ENCODE measurements at regions not wholly inside any gene's neighbourhood (a gene's known extent, or its start where the extent isn't known, plus 50 kb on each side); places are given as distances from the start of the nearest gene placed in this dataset.

DNA sequence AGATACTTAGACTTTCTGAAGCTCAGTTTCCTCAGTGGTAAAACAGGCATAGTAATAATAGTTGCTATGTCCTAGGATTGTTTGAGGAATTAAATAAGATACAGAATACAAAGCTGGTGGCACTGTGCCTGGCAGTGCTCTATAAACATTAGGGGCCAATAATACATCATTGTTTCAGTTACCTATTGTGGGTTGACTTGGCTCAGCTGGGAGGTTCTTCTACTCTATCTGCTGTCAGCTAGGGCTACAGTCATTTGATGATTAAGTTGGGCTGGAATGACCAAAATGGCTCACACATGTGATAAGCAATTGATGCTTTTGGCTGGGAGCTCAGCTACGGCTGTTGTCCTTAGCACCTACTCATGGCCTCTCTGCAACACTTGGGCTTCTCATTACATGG is 121.2 kb upstream of the USP9X start:
- H3K27ac ChIP-seq, result no peak overlapping the region
- no peaks in the 10 kb centered on the region for H3K4me1 ChIP-seq
- 80 to 100% (median 96%) methylated on average over 1 of the region's 1 CpG for WGBS, 5 donors
- no peak for TF ChIP-seq POLR2A (IDR thresholded peaks at IDR 0.05)
- TF ChIP-seq POLR2AphosphoS5 (IDR thresholded peaks at IDR 0.05), result no peak
- TF ChIP-seq, protein P1, sequence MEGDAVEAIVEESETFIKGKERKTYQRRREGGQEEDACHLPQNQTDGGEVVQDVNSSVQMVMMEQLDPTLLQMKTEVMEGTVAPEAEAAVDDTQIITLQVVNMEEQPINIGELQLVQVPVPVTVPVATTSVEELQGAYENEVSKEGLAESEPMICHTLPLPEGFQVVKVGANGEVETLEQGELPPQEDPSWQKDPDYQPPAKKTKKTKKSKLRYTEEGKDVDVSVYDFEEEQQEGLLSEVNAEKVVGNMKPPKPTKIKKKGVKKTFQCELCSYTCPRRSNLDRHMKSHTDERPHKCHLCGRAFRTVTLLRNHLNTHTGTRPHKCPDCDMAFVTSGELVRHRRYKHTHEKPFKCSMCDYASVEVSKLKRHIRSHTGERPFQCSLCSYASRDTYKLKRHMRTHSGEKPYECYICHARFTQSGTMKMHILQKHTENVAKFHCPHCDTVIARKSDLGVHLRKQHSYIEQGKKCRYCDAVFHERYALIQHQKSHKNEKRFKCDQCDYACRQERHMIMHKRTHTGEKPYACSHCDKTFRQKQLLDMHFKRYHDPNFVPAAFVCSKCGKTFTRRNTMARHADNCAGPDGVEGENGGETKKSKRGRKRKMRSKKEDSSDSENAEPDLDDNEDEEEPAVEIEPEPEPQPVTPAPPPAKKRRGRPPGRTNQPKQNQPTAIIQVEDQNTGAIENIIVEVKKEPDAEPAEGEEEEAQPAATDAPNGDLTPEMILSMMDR (IDR thresholded peaks at IDR 0.05), result no peak
- TF ChIP-seq EP300 (IDR thresholded peaks at IDR 0.05), result no peak
- DNase-seq, result no peak
- no peak overlapping the region for H3K4me3 ChIP-seq
- H3K9me3 ChIP-seq, result peaks cover 0 to 12% (median 6%) of the 10 kb centered on the region in 4 donors
- intact Hi-C loops (cut with DNase I; ENCODE audit: low total_unique reads), result no loop called here
- no peaks in the 10 kb centered on the region for H3K27me3 ChIP-seq
- no peaks in the 10 kb centered on the region for H3K36me3 ChIP-seq

DNA sequence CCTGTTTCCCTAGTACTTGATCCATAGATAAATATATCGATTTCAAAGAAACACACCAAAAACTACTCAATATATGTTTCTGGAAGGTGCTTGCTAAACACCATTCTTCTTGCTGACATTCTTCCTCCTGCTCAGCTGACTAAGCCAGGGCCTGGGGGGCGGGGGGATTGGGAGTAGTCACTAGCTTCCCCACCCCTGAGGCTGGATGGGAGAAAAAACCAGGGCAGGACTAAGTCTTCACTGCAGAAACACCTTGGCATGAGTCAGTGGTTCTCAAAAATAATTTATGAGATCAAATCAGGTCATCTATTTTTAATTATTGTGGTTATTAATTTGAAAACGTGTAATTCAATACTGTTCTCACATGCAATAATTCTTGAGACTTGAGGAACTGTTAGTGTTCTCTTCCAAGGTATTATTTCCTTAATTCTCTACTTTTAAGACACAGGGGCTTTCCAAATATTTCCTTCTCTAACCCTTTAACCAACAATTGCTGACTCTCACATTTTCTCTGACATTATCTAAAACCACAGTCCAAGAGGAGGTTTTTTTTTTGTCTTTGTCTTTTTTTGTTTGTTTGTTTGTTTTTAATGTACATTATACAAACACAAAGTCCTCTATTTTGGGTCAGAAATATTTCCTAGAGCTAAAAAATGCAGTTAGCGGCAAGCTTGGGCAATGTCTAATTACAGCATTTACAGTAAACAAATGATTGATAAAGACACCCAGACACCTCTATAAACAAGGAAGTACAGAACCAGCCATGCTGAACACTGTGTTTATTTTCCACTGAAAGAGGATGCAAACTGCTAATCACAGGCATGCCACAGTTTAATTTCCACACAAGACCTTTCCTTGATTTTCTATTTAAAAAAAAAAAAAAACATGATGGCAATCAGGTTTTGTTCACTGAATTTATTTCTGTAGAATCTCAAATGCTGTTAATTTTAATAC is 120.3 kb upstream of the USP9X start:
- no peaks in the 10 kb centered on the region for H3K27me3 ChIP-seq
- TF ChIP-seq, protein P1 (IDR thresholded peaks at IDR 0.05), result no peak
- TF ChIP-seq POLR2AphosphoS5 (IDR thresholded peaks at IDR 0.05), result no peak
- TF ChIP-seq POLR2A (IDR thresholded peaks at IDR 0.05), result no peak
- no peak for TF ChIP-seq EP300 (IDR thresholded peaks at IDR 0.05)
- H3K36me3 ChIP-seq, result no peaks in the 10 kb centered on the region
- intact Hi-C loops (cut with DNase I; ENCODE audit: low total_unique reads), result no loop called here
- H3K4me1 ChIP-seq, result no peaks in the 10 kb centered on the region
- no peak for DNase-seq
- 53 to 63% (median 55%) methylated on average over 4 of the region's 4 CpGs for WGBS, 5 donors
- H3K9me3 ChIP-seq, result peaks cover 0 to 12% (median 6%) of the 10 kb centered on the region in 4 donors
- H3K27ac ChIP-seq, result peak overlapping the region in 1 of 5 donors; percentile 5
- no peak overlapping the region for H3K4me3 ChIP-seq

DNA sequence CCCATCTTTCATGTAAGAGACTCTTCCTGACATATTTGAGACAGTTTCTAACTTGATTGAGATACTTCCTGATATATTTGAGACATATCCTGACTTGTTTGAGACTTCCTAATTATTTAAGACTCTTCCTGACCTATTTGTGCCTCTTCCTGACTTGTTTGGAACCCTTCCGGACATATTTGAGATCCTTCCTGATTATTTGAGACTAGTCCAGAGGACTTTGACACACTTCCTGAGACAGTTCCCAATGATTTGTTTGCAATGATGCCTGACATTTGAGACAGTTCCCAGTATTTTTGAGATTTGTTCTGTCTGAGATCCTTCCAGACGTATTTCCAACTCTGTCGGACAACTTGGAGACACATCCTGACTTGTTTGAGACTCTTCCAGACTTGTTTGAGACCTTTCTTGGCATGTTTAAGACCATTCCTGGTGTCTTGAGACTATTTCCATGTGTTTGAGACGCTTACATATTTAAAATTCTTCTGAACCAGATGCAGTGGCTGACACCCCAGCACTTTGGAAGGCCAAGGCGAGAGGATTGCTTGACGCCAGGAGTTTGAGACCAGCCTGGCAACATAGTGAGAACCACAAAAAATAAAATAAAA is 118.9 kb upstream of the USP9X start:
- peaks cover 0 to 12% (median 6%) of the 10 kb centered on the region in 4 donors for H3K9me3 ChIP-seq
- no peaks in the 10 kb centered on the region for H3K36me3 ChIP-seq
- intact Hi-C loops (cut with DNase I; ENCODE audit: low total_unique reads), result no loop called here
- no peaks in the 10 kb centered on the region for H3K27me3 ChIP-seq
- peak overlapping the region in 1 of 5 donors; percentile 5 for H3K27ac ChIP-seq
- WGBS, 5 donors, result 61 to 84% (median 80%) methylated on average over 6 of the region's 6 CpGs
- no peak for DNase-seq
- TF ChIP-seq, protein P1 (IDR thresholded peaks at IDR 0.05), result no peak
- TF ChIP-seq POLR2AphosphoS5 (IDR thresholded peaks at IDR 0.05), result no peak
- TF ChIP-seq POLR2A (IDR thresholded peaks at IDR 0.05), result no peak
- TF ChIP-seq EP300 (IDR thresholded peaks at IDR 0.05), result no peak
- H3K4me3 ChIP-seq, result no peak overlapping the region
- no peaks in the 10 kb centered on the region for H3K4me1 ChIP-seq

DNA sequence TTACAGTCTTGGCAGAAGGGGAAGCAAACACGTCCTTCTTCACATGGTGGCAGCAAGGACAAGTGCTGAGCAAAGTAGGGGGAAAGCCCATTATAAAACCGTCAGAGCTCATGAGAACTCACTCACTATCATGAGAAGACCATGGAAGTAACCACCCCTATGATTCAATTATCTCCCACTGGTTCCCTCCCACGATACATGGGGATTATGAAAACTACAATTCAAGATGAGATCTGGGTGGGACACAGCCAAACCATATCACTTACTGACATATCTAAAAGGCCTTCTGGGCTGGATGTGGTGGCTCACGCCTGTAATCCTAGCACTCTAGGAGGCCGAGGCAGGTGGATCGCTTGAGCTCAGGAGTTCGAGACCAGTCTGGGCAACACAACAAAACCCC is 117.1 kb upstream of the USP9X start:
- Histone ChIP-seq H3K36me3 (no peaks in the 10 kb centered on the region), H3K27ac (no peak overlapping the region), H3K9me3 (peaks cover 0 to 12% (median 8%) of the 10 kb centered on the region in 4 donors), H3K4me1 (no peaks in the 10 kb centered on the region), H3K27me3 (no peaks in the 10 kb centered on the region), H3K4me3 (no peak overlapping the region)
- 81 to 98% (median 90%) methylated on average over 7 of the region's 7 CpGs for WGBS, 5 donors
- intact Hi-C loops (cut with DNase I; ENCODE audit: low total_unique reads), result no loop called here
- no peak for DNase-seq
- TF ChIP-seq, protein P1 (IDR thresholded peaks at IDR 0.05), result no peak
- TF ChIP-seq POLR2A (IDR thresholded peaks at IDR 0.05) (no peak), POLR2AphosphoS5 (IDR thresholded peaks at IDR 0.05) (no peak)
